ENCODE measurements at regions not wholly inside any gene's neighbourhood (a gene's known extent, or its start where the extent isn't known, plus 50 kb on each side); places are given as distances from the start of the nearest gene placed in this dataset.

GRCh38 chr10:50936335-50936734 lies 50.9 kb upstream of the A1CF start:
- ATAC-seq (ENCODE audit: low FRiP score in 2 of 2) (no peak), DNase-seq (no peak)
- no peak for TF ChIP-seq CTCF (IDR thresholded peaks at IDR 0.05)
- TF ChIP-seq POLR2AphosphoS5 (IDR thresholded peaks at IDR 0.05): no peak
- TF ChIP-seq POLR2A (IDR thresholded peaks at IDR 0.05): no peak
- TF ChIP-seq EP300 (IDR thresholded peaks at IDR 0.05): no peak
- Histone ChIP-seq H3K4me1 (no peaks in the 10 kb centered on the region), H3K27me3 (no peaks in the 10 kb centered on the region), H3K27ac (no peak overlapping the region), H3K4me3 (no peak overlapping the region), H3K9me3 (no peaks in the 10 kb centered on the region), H3K36me3 (no peaks in the 10 kb centered on the region)

GRCh38 chr10:50937230-50937907 lies 51.9 kb upstream of the A1CF start:
- H3K4me3 ChIP-seq: no peak overlapping the region
- H3K9me3 ChIP-seq: no peaks in the 10 kb centered on the region
- WGBS, 2 donors: 26 to 38% methylated on average over 4 of the region's 4 CpGs
- no peaks in the 10 kb centered on the region for H3K36me3 ChIP-seq
- no peak for ATAC-seq (ENCODE audit: low FRiP score in 2 of 2)
- peak in 4 of 6 experiments; percentile 8 to 38 (median 16) for TF ChIP-seq CTCF (IDR thresholded peaks at IDR 0.05)
- TF ChIP-seq POLR2A (IDR thresholded peaks at IDR 0.05): no peak
- TF ChIP-seq POLR2AphosphoS5 (IDR thresholded peaks at IDR 0.05): no peak
- H3K27ac ChIP-seq: no peak overlapping the region
- no peaks in the 10 kb centered on the region for H3K4me1 ChIP-seq
- DNase-seq: no peak
- no peaks in the 10 kb centered on the region for H3K27me3 ChIP-seq

- ATAC-seq (ENCODE audit: low FRiP score in 2 of 2) (no peak), DNase-seq (no peak)
- Histone ChIP-seq H3K9me3 (no peaks in the 10 kb centered on the region), H3K4me3 (no peak overlapping the region), H3K27me3 (no peaks in the 10 kb centered on the region), H3K27ac (no peak overlapping the region), H3K4me1 (no peaks in the 10 kb centered on the region), H3K36me3 (no peaks in the 10 kb centered on the region)
- WGBS, 2 donors: 82 to 88% methylated on average over 3 of the region's 3 CpGs
- TF ChIP-seq POLR2A (IDR thresholded peaks at IDR 0.05) (no peak), CTCF (IDR thresholded peaks at IDR 0.05) (no peak), POLR2AphosphoS5 (IDR thresholded peaks at IDR 0.05) (no peak), EP300 (IDR thresholded peaks at IDR 0.05) (no peak)
Observed at GRCh38 chr10:50941629-50942028, 56.2 kb upstream of the A1CF start.

GRCh38 chr10:50946991-50947781 lies 61.8 kb upstream of the A1CF start:
- Histone ChIP-seq H3K9me3 (no peaks in the 10 kb centered on the region), H3K4me3 (no peak overlapping the region), H3K27me3 (no peaks in the 10 kb centered on the region), H3K27ac (no peak overlapping the region), H3K36me3 (no peaks in the 10 kb centered on the region), H3K4me1 (no peaks in the 10 kb centered on the region)
- no peak for TF ChIP-seq POLR2AphosphoS5 (IDR thresholded peaks at IDR 0.05)
- WGBS, 2 donors: 85 to 93% methylated on average over 6 of the region's 6 CpGs
- no peak for ATAC-seq (ENCODE audit: low FRiP score in 2 of 2)
- no peak for DNase-seq

GRCh38 chr10:50951365-50951764 lies 65.9 kb upstream of the A1CF start:
- 64 to 67% methylated on average over 4 of the region's 4 CpGs for WGBS, 2 donors
- ATAC-seq (ENCODE audit: low FRiP score in 2 of 2) (no peak), DNase-seq (no peak)
- Histone ChIP-seq H3K4me1 (no peaks in the 10 kb centered on the region), H3K36me3 (no peaks in the 10 kb centered on the region), H3K27ac (no peak overlapping the region), H3K27me3 (no peaks in the 10 kb centered on the region), H3K9me3 (no peaks in the 10 kb centered on the region), H3K4me3 (no peak overlapping the region)
- TF ChIP-seq EP300 (IDR thresholded peaks at IDR 0.05): no peak

GRCh38 chr10:50961297-50961696 lies 75.9 kb upstream of the A1CF start:
- Histone ChIP-seq H3K27me3 (no peaks in the 10 kb centered on the region), H3K36me3 (no peaks in the 10 kb centered on the region), H3K27ac (no peak overlapping the region), H3K4me1 (no peaks in the 10 kb centered on the region), H3K4me3 (no peak overlapping the region), H3K9me3 (no peaks in the 10 kb centered on the region)
- TF ChIP-seq POLR2AphosphoS5 (IDR thresholded peaks at IDR 0.05) (no peak), CTCF (IDR thresholded peaks at IDR 0.05) (no peak), EP300 (IDR thresholded peaks at IDR 0.05) (no peak), POLR2A (IDR thresholded peaks at IDR 0.05) (no peak)
- DNase-seq (no peak), ATAC-seq (ENCODE audit: low FRiP score in 2 of 2) (no peak)
